ENCODE measurements at regions not wholly inside any gene's neighbourhood (a gene's known extent, or its start where the extent isn't known, plus 50 kb on each side); places are given as distances from the start of the nearest gene placed in this dataset.

- no peak overlapping the region for H3K4me3 ChIP-seq (ENCODE audit: low read depth, low read length)
- DNase-seq (ENCODE audit: low read depth, low spot score): peak; percentile 67
- CTCF ChIA-PET: interaction anchor here (0.8 to 1.6 kb wide), 6 partner anchors 9 to 222 kb away, joined by 3 to 8 read pairs (median 4); no protein-coding TSS in a partner anchor
- TF ChIP-seq, protein P1, sequence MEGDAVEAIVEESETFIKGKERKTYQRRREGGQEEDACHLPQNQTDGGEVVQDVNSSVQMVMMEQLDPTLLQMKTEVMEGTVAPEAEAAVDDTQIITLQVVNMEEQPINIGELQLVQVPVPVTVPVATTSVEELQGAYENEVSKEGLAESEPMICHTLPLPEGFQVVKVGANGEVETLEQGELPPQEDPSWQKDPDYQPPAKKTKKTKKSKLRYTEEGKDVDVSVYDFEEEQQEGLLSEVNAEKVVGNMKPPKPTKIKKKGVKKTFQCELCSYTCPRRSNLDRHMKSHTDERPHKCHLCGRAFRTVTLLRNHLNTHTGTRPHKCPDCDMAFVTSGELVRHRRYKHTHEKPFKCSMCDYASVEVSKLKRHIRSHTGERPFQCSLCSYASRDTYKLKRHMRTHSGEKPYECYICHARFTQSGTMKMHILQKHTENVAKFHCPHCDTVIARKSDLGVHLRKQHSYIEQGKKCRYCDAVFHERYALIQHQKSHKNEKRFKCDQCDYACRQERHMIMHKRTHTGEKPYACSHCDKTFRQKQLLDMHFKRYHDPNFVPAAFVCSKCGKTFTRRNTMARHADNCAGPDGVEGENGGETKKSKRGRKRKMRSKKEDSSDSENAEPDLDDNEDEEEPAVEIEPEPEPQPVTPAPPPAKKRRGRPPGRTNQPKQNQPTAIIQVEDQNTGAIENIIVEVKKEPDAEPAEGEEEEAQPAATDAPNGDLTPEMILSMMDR (IDR thresholded peaks at IDR 0.05; ENCODE audit: insufficient read depth, low read length, missing control alignments): no peak
- POLR2A ChIA-PET: no interaction called here
These were observed 204.4 kb downstream of the ADAMTS15 start for GRCh38 chr11:130652671-130653335.

- CTCF ChIA-PET: interaction anchor here (1.1 to 1.6 kb wide), 6 partner anchors 9 to 223 kb away, joined by 3 to 8 read pairs (median 4); no protein-coding TSS in a partner anchor
- DNase-seq (ENCODE audit: low read depth, low spot score): no peak
- POLR2A ChIA-PET: no interaction called here
- TF ChIP-seq, protein P1 (IDR thresholded peaks at IDR 0.05; ENCODE audit: insufficient read depth, low read length, missing control alignments): no peak
- no peak overlapping the region for H3K4me3 ChIP-seq (ENCODE audit: low read depth, low read length)
These were observed 205.6 kb downstream of the ADAMTS15 start for GRCh38 chr11:130653838-130654636.

DNA sequence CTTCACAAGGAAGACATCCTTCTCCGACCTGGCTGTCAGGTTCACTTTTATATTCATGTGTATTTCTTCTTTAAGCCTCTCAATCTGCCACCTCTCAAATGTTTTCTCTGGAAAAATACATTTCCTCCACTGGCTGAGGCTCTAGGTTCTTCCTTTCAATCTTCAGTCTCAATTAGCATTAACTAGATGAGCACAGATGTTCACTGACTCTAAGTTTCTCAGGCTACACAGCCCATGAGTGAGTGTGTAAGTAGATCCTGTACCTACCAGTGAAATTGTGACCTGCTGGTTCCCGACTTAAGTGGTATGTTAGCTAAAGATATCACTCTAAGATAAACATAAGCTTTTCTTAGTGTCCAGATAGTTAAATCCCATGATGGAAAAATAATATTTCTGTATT lies 206.9 kb downstream of the ADAMTS15 start:
- TF ChIP-seq, protein P1 (IDR thresholded peaks at IDR 0.05; ENCODE audit: insufficient read depth, low read length, missing control alignments): no peak
- no peak for DNase-seq (ENCODE audit: low read depth, low spot score)
- ChIA-PET CTCF (interaction anchor here (1.2 to 1.4 kb wide), 2 partner anchors 11 to 204 kb away, joined by 3 read pairs; no protein-coding TSS in a partner anchor), POLR2A (no interaction called here)
- no peak overlapping the region for H3K4me3 ChIP-seq (ENCODE audit: low read depth, low read length)

DNA sequence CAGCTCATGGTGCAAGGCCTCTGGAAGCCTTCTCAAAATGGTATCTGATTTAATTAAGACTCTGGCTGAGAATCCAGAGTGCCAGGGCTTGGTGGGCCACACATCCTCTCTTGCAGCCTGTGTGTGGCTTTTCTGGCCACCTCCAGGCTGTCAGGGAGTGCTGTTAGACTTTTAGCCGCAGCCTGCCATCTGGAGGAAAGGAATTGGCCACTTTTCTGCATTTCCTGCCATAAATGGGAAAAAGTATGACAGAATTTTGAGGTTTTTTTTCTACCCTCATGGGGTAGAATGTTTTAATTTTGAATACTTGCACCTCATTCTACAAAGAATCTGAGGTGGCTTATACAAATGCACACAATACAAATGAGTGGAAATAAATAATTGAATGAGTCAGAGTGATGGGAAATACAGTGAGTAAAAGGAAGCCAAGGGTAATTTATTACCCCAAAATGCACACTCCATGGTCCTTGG lies 218.4 kb downstream of the ADAMTS15 start:
- no peak for DNase-seq (ENCODE audit: low read depth, low spot score)
- TF ChIP-seq, protein P1 (IDR thresholded peaks at IDR 0.05; ENCODE audit: insufficient read depth, low read length, missing control alignments): peak; percentile 8
- CTCF ChIA-PET: interaction anchor here (0.6 to 1.3 kb wide), 4 partner anchors 15 to 232 kb away, joined by 3 to 8 read pairs (median 4); no protein-coding TSS in a partner anchor

DNA sequence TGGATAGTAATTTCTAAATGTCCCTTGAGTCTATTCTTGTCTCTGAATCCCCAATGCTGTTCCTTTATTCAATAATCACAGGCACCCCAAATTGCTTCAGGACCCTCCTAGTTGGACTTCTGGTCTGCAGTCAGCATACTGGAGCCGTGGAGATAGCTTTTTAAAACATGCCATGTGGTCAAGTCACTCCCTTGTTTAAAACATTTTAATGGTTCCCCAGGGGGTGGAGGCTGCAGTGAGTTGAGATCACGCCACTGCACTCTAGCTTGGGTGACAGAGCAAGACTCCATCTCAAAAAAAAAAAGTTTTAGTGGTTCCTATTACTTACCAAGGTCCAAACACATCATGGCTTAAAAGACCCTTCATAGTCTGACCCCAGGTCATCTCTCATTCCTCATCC lies 220.3 kb downstream of the ADAMTS15 start:
- TF ChIP-seq, protein P1 (IDR thresholded peaks at IDR 0.05; ENCODE audit: insufficient read depth, low read length, missing control alignments): no peak
- no peak overlapping the region for H3K4me3 ChIP-seq (ENCODE audit: low read depth, low read length)
- ChIA-PET CTCF (interaction anchor here (1.1 kb wide), 1 partner anchor 234 kb away, joined by 4 read pairs; no protein-coding TSS in a partner anchor), POLR2A (no interaction called here)
- DNase-seq (ENCODE audit: low read depth, low spot score): no peak

More for the DNA sequence above, 218.4 kb downstream of the ADAMTS15 start:
- POLR2A ChIA-PET: interaction anchor here (0.6 kb wide), 1 partner anchor 182 kb away, joined by 3 read pairs; no protein-coding TSS in a partner anchor
- no peak overlapping the region for H3K4me3 ChIP-seq (ENCODE audit: low read depth, low read length)

GRCh38 chr11:130670200-130670599 lies 221.8 kb downstream of the ADAMTS15 start:
- POLR2A ChIA-PET: no interaction called here
- no peak for DNase-seq (ENCODE audit: low read depth, low spot score)
- CTCF ChIA-PET: no interaction called here
- no peak overlapping the region for H3K4me3 ChIP-seq (ENCODE audit: low read depth, low read length)
- TF ChIP-seq, protein P1 (IDR thresholded peaks at IDR 0.05; ENCODE audit: insufficient read depth, low read length, missing control alignments): no peak
